LoVo (cell line): ENCODE measurements at regions not wholly inside any gene's neighbourhood (a gene's known extent, or its start where the extent isn't known, plus 50 kb on each side); places are given as distances from the start of the nearest gene placed in this dataset.
"Not testable (repeated sequence)": the region's sequence is repeated elsewhere in the genome, so short reads cannot be mapped to it uniquely, and the experiment has no call there.

Source experiments
- DNase-seq: peaks from one replicate; pipeline ENCODE4 v3.0.0-alpha.2; 2016; ENCODE audit warnings: low spot score

GRCh38 chr9:118650417-118650816 is 718.8 kb downstream of the BRINP1 start:
- DNase-seq: no peak

- no peak for DNase-seq
These were observed 717.7 kb downstream of the BRINP1 start for GRCh38 chr9:118651511-118651910.

GRCh38 chr9:118652258-118652657 is 717.0 kb downstream of the BRINP1 start:
- no peak for DNase-seq

- DNase-seq: no peak
These were observed 716.3 kb downstream of the BRINP1 start for GRCh38 chr9:118652912-118653311.

GRCh38 chr9:118659011-118659410 is 710.2 kb downstream of the BRINP1 start:
- DNase-seq: no peak

- DNase-seq: no peak
These were observed 703.9 kb downstream of the BRINP1 start for GRCh38 chr9:118665226-118665919.

- no peak for DNase-seq
These were observed 699.0 kb downstream of the BRINP1 start for GRCh38 chr9:118670011-118670953.

GRCh38 chr9:118674942-118675341 is 694.3 kb downstream of the BRINP1 start:
- DNase-seq: no peak

- not testable (repeated sequence) for DNase-seq
These were observed 691.1 kb downstream of the BRINP1 start for GRCh38 chr9:118677936-118678653.

GRCh38 chr9:118686959-118687358 is 682.3 kb downstream of the BRINP1 start:
- DNase-seq: no peak

- no peak for DNase-seq
These were observed 680.0 kb downstream of the BRINP1 start for GRCh38 chr9:118689280-118689679.

- DNase-seq: no peak
These were observed 676.6 kb downstream of the BRINP1 start for GRCh38 chr9:118692613-118693012.

GRCh38 chr9:118693645-118694044 is 675.6 kb downstream of the BRINP1 start:
- no peak for DNase-seq

GRCh38 chr9:118695249-118695648 is 674.0 kb downstream of the BRINP1 start:
- DNase-seq: not testable (repeated sequence)

GRCh38 chr9:118701985-118702384 is 667.2 kb downstream of the BRINP1 start:
- DNase-seq: no peak

- DNase-seq: no peak
These were observed 657.4 kb downstream of the BRINP1 start for GRCh38 chr9:118711843-118712242.

GRCh38 chr9:118721276-118721675 is 648.0 kb downstream of the BRINP1 start:
- DNase-seq: no peak

GRCh38 chr9:118721923-118722322 is 647.3 kb downstream of the BRINP1 start:
- DNase-seq: no peak

GRCh38 chr9:118729981-118730380 is 639.3 kb downstream of the BRINP1 start:
- DNase-seq: no peak

- no peak for DNase-seq
These were observed 636.2 kb downstream of the BRINP1 start for GRCh38 chr9:118732998-118733397.

- DNase-seq: no peak
These were observed 634.5 kb downstream of the BRINP1 start for GRCh38 chr9:118734696-118735095.

- DNase-seq: no peak
These were observed 632.8 kb downstream of the BRINP1 start for GRCh38 chr9:118736406-118736805.
